HL-60 (cell line): ENCODE measurements at regions not wholly inside any gene's neighbourhood (a gene's known extent, or its start where the extent isn't known, plus 50 kb on each side); places are given as distances from the start of the nearest gene placed in this dataset.

ENCODE experiments used
- CTCF ChIP-seq: IDR thresholded peaks from one replicate; pipeline ENCODE4 v1.5.1; 2011; ENCODE audit warnings: low read length, control low read depth, inconsistent platforms; ENCODE audit not compliant: insufficient read depth
- POLR2AphosphoS5 ChIP-seq: IDR thresholded peaks from 2 replicates; pipeline ENCODE4 v1.6.1; 2012; ENCODE audit warnings: low read depth
- REST ChIP-seq: IDR thresholded peaks from 2 replicates; pipeline ENCODE4 v1.6.1; 2012; ENCODE audit warnings: low read depth; ENCODE audit not compliant: insufficient replicate concordance
- SPI1 ChIP-seq: IDR thresholded peaks from 2 replicates; pipeline ENCODE4 v1.6.1; 2012; ENCODE audit warnings: low read depth, mild to moderate bottlenecking, borderline replicate concordance

GRCh38 chr5:175082346-175082745, 358.0 kb downstream of the MSX2 start:
- TF ChIP-seq SPI1, result no peak
- no peak for TF ChIP-seq CTCF
- TF ChIP-seq POLR2AphosphoS5, result no peak
- no peak for TF ChIP-seq REST
